Mesothelial cell of epicardium (in vitro differentiated cells): ENCODE measurements at regions not wholly inside any gene's neighbourhood (a gene's known extent, or its start where the extent isn't known, plus 50 kb on each side); places are given as distances from the start of the nearest gene placed in this dataset.
"Not testable (repeated sequence)": the region's sequence is repeated elsewhere in the genome, so short reads cannot be mapped to it uniquely, and the experiment has no call there.

Experiments
- DNase-seq, 2 experiments: peaks; one replicate each; pipeline ENCODE4 v3.0.0; 2021; ENCODE audit warnings: low spot score in 2 of 2; ENCODE audit not compliant: unreplicated experiment in 2 of 2
- H3K27ac Mint-ChIP-seq: 2 replicates; pipeline ENCODE4 v1.8.0; 2021; ENCODE audit warnings: mixed read lengths
- H3K27me3 Mint-ChIP-seq: 2 replicates; pipeline ENCODE4 v1.8.0; 2021; ENCODE audit warnings: low read depth, mixed read lengths
- H3K36me3 Mint-ChIP-seq: 2 replicates; pipeline ENCODE4 v1.8.0; 2021; ENCODE audit warnings: mixed read lengths
- H3K4me1 Mint-ChIP-seq: 2 replicates; pipeline ENCODE4 v1.8.0; 2021; ENCODE audit warnings: mixed read lengths
- H3K4me3 Mint-ChIP-seq: 2 replicates; pipeline ENCODE4 v1.8.0; 2021; ENCODE audit warnings: mild to moderate bottlenecking, moderate library complexity, mixed read lengths
- H3K9me3 Mint-ChIP-seq: 2 replicates; pipeline ENCODE4 v1.8.0; 2021; ENCODE audit warnings: mixed read lengths
- TF ChIP-seq, protein P1 (sequence below): fragments of 200-600 bp; sonication (generic); IDR thresholded peaks from one replicate; pipeline ENCODE4 v1.5.0; 2021; ENCODE audit warnings: antibody characterized with exemption; ENCODE audit not compliant: unreplicated experiment

GRCh38 chr4:107366900-107367299 lies 330.8 kb upstream of the DKK2 start:
- H3K36me3 Mint-ChIP-seq = peaks cover 4% of the 10 kb centered on the region
- no peak for DNase-seq
- H3K4me3 Mint-ChIP-seq = no peak overlapping the region
- no peak overlapping the region for H3K27ac Mint-ChIP-seq
- no peaks in the 10 kb centered on the region for H3K27me3 Mint-ChIP-seq
- peaks cover 8% of the 10 kb centered on the region for H3K9me3 Mint-ChIP-seq
- TF ChIP-seq, protein P1, sequence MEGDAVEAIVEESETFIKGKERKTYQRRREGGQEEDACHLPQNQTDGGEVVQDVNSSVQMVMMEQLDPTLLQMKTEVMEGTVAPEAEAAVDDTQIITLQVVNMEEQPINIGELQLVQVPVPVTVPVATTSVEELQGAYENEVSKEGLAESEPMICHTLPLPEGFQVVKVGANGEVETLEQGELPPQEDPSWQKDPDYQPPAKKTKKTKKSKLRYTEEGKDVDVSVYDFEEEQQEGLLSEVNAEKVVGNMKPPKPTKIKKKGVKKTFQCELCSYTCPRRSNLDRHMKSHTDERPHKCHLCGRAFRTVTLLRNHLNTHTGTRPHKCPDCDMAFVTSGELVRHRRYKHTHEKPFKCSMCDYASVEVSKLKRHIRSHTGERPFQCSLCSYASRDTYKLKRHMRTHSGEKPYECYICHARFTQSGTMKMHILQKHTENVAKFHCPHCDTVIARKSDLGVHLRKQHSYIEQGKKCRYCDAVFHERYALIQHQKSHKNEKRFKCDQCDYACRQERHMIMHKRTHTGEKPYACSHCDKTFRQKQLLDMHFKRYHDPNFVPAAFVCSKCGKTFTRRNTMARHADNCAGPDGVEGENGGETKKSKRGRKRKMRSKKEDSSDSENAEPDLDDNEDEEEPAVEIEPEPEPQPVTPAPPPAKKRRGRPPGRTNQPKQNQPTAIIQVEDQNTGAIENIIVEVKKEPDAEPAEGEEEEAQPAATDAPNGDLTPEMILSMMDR = no peak
- H3K4me1 Mint-ChIP-seq = peaks cover 12% of the 10 kb centered on the region

DNA sequence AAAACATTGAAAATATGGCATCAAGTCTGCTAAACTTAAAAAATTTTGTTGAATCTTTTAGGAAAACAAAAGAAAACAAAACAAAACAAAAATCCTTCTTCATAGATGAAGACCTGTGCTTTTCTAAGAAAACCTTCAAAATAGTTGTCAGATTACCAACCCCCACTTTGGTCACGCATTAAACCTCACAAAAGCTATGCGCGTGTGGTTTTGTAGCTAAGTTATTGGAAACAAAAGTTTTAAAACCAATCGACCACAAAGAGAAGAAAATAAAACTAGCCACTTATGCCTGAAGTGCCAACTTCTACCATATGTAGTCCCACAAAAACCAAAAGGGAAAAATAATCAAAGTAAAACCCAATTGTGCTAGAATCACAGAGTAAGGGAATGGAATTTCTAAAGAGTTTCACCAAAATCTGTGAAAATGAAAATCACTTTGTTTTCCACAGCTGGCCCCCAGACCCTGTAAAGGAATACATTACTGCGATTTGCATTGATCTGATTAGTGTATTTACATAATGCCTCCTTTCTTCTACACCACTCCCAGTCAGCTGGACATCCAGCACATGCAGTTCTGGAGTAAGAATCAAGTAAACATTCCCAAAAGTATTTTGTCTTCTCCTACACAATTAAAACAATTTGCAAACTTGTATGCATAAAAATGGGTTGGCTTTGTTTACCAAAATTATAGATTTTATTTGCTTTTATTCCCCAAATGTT lies 330.1 kb upstream of the DKK2 start:
- TF ChIP-seq, protein P1 = no peak
- no peaks in the 10 kb centered on the region for H3K36me3 Mint-ChIP-seq
- H3K4me1 Mint-ChIP-seq = peaks cover 12% of the 10 kb centered on the region
- DNase-seq = no peak
- peaks cover 3% of the 10 kb centered on the region for H3K9me3 Mint-ChIP-seq
- no peak overlapping the region for H3K27ac Mint-ChIP-seq
- no peak overlapping the region for H3K4me3 Mint-ChIP-seq
- no peaks in the 10 kb centered on the region for H3K27me3 Mint-ChIP-seq

- Mint-ChIP-seq H3K27ac (no peak overlapping the region), H3K27me3 (no peaks in the 10 kb centered on the region), H3K9me3 (no peaks in the 10 kb centered on the region), H3K36me3 (no peaks in the 10 kb centered on the region), H3K4me3 (no peak overlapping the region), H3K4me1 (peaks cover 12% of the 10 kb centered on the region)
- TF ChIP-seq, protein P1 = no peak
- DNase-seq = no peak
These were observed 327.0 kb upstream of the DKK2 start for GRCh38 chr4:107363125-107363524.

DNA sequence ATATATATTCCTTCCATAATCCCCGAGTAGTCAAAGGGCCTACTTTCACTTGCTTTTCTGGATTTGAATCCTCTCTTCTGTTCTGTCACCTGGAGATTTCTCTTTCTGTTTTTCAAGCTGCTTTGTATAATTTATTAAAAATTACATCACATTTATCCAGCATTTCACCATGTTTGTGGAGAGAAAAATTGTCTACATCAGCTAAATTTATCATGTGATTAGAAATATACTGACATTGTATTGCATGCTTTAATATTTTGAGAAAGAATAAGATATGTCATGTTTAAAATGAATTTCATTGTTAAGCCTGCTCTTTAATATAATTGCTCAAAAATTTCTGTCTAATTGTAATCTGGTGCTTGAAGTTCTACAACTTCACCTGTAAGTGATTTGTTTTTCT lies 323.1 kb upstream of the DKK2 start:
- no peak for DNase-seq
- H3K27ac Mint-ChIP-seq = no peak overlapping the region
- no peak overlapping the region for H3K4me3 Mint-ChIP-seq
- H3K27me3 Mint-ChIP-seq = no peaks in the 10 kb centered on the region
- peaks cover 4% of the 10 kb centered on the region for H3K9me3 Mint-ChIP-seq
- TF ChIP-seq, protein P1 = no peak
- peaks cover 2% of the 10 kb centered on the region for H3K4me1 Mint-ChIP-seq
- H3K36me3 Mint-ChIP-seq = peaks cover 3% of the 10 kb centered on the region

GRCh38 chr4:107354304-107354703 lies 318.2 kb upstream of the DKK2 start:
- DNase-seq, H3K4me3 Mint-ChIP-seq, H3K36me3 Mint-ChIP-seq, H3K27me3 Mint-ChIP-seq, H3K4me1 Mint-ChIP-seq, H3K27ac Mint-ChIP-seq: not testable (repeated sequence)
- H3K9me3 Mint-ChIP-seq = peaks cover 13% of the 10 kb centered on the region

DNA sequence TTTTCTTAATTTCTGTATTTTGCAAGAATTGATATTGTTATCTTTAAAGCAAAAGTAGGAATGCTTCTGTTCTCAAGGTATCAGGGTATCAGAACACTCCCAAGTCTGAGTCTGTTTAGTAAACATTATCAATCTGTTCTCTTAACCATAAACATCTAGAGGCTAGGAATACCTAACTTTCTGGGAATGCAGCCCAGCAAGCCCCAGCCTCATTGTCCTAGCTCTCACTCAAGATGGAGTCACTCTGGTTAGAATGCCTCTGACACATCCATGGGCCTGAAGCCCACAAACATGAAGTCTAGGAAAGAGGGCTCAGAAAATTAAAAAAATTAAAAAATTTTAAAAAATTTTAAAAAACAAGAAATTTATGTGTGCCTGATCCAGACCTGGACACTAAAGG lies 315.1 kb upstream of the DKK2 start:
- H3K4me3 Mint-ChIP-seq = no peak overlapping the region
- TF ChIP-seq, protein P1 = no peak
- H3K4me1 Mint-ChIP-seq = peaks cover 5% of the 10 kb centered on the region
- peaks cover 3% of the 10 kb centered on the region for H3K36me3 Mint-ChIP-seq
- peaks cover 13% of the 10 kb centered on the region for H3K9me3 Mint-ChIP-seq
- no peak overlapping the region for H3K27ac Mint-ChIP-seq
- no peaks in the 10 kb centered on the region for H3K27me3 Mint-ChIP-seq
- no peak for DNase-seq
